Breast epithelium (tissue), 3 donors: ENCODE measurements at regions not wholly inside any gene's neighbourhood (a gene's known extent, or its start where the extent isn't known, plus 50 kb on each side); places are given as distances from the start of the nearest gene placed in this dataset.

Experiments used
- POLR2AphosphoS5 ChIP-seq, 3 donors: sonication (generic); formaldehyde crosslinking; IDR thresholded peaks; one replicate each; pipeline ENCODE4 v1.6.1; 2017; ENCODE audit warnings: antibody characterized with exemption in 3 of 3
- TF ChIP-seq, protein P1 (sequence below), 3 donors: fragments of 450-650 bp; IDR thresholded peaks; one replicate each; pipeline ENCODE4 v1.5.1; 2016 to 2017; ENCODE audit warnings: antibody characterized with exemption in 3 of 3, mild to moderate bottlenecking in 3 of 3, moderate library complexity in 3 of 3

GRCh38 chr11:36743039-36743438, 145.0 kb upstream of the RAG2 start:
- TF ChIP-seq, protein P1, sequence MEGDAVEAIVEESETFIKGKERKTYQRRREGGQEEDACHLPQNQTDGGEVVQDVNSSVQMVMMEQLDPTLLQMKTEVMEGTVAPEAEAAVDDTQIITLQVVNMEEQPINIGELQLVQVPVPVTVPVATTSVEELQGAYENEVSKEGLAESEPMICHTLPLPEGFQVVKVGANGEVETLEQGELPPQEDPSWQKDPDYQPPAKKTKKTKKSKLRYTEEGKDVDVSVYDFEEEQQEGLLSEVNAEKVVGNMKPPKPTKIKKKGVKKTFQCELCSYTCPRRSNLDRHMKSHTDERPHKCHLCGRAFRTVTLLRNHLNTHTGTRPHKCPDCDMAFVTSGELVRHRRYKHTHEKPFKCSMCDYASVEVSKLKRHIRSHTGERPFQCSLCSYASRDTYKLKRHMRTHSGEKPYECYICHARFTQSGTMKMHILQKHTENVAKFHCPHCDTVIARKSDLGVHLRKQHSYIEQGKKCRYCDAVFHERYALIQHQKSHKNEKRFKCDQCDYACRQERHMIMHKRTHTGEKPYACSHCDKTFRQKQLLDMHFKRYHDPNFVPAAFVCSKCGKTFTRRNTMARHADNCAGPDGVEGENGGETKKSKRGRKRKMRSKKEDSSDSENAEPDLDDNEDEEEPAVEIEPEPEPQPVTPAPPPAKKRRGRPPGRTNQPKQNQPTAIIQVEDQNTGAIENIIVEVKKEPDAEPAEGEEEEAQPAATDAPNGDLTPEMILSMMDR (IDR thresholded peaks at IDR 0.05): no peak
- no peak for TF ChIP-seq POLR2AphosphoS5 (IDR thresholded peaks at IDR 0.05)
